BJ (cell line): ENCODE measurements at regions not wholly inside any gene's neighbourhood (a gene's known extent, or its start where the extent isn't known, plus 50 kb on each side); places are given as distances from the start of the nearest gene placed in this dataset.

Experiments used
- CTCF ChIA-PET: fragments of 350-600 bp; formaldehyde crosslinking; extraction: SDS; loops from one replicate; lab custom pipeline; 2021; ENCODE audit warnings: antibody characterized with exemption, inconsistent platforms; lab: Yijun Ruan, JAX
- POLR2A ChIA-PET: fragments of 300-600 bp; sonication (Branson Sonifier 250); formaldehyde crosslinking; extraction: SDS; loops from one replicate; lab custom pipeline; 2021; ENCODE audit warnings: antibody characterized with exemption; lab: Charles Lee
- DNase-seq: peaks from one replicate; pipeline ENCODE4 v3.0.0-alpha.2; 2011; ENCODE audit warnings: low read depth
- H3K27me3 ChIP-seq: 2 replicates; pipeline ENCODE4 v1.6.0; 2011; ENCODE audit warnings: low read length; ENCODE audit not compliant: control insufficient read depth, insufficient read depth
- H3K36me3 ChIP-seq: 2 replicates; pipeline ENCODE4 v1.5.1; 2011; ENCODE audit warnings: low read length; ENCODE audit not compliant: control insufficient read depth, insufficient read depth
- H3K4me3 ChIP-seq: 2 replicates; pipeline ENCODE4 v1.5.1; 2011; ENCODE audit warnings: low read depth, mild to moderate bottlenecking, control low read depth, low read length
- CTCF ChIP-seq: IDR thresholded peaks from 2 replicates; pipeline ENCODE4 v1.5.1; 2011; ENCODE audit warnings: low read depth, mild to moderate bottlenecking, control low read depth, inconsistent platforms, low read length, moderate library complexity; ENCODE audit not compliant: insufficient read depth

GRCh38 chr3:110774496-110775265 is 296.9 kb upstream of the NECTIN3 start:
- no peak for DNase-seq
- no peaks in the 10 kb centered on the region for H3K27me3 ChIP-seq
- no peak overlapping the region for H3K4me3 ChIP-seq
- no peaks in the 10 kb centered on the region for H3K36me3 ChIP-seq
- ChIA-PET POLR2A (no interaction called here), CTCF (no interaction called here)
- no peak for TF ChIP-seq CTCF

- Histone ChIP-seq H3K36me3 (no peaks in the 10 kb centered on the region), H3K4me3 (no peak overlapping the region), H3K27me3 (no peaks in the 10 kb centered on the region)
- ChIA-PET POLR2A (no interaction called here), CTCF (no interaction called here)
- no peak for TF ChIP-seq CTCF
- no peak for DNase-seq
Measured at GRCh38 chr3:110779581-110779980, 292.0 kb upstream of the NECTIN3 start.

DNA sequence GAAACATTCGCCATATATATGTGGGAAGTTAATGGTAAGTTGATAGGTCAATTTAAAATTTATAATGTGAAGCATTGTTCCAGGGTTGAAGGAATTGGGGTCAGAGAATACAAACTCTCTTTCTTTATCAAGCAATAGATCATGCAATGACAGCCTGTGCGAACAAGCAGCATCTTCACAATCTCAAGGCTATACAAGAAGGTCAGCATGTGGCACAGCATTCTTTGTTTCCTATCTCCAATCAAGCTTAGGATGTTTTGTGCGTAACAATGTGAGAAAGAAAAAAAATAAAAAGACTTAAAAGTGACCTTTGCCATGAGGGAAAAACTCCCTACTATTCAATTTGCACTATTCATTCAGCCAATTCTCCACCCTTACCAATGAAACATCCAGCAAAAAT is 288.1 kb upstream of the NECTIN3 start:
- ChIA-PET POLR2A (no interaction called here), CTCF (interaction anchor here (0.6 kb wide), 1 partner anchor 182 kb away, joined by 3 read pairs; no protein-coding TSS in a partner anchor)
- no peaks in the 10 kb centered on the region for H3K27me3 ChIP-seq
- DNase-seq, result no peak
- H3K4me3 ChIP-seq, result no peak overlapping the region
- no peaks in the 10 kb centered on the region for H3K36me3 ChIP-seq
- TF ChIP-seq CTCF, result no peak

- POLR2A ChIA-PET, result no interaction called here
- DNase-seq, result no peak
- TF ChIP-seq CTCF, result no peak
- Histone ChIP-seq H3K27me3 (no peaks in the 10 kb centered on the region), H3K4me3 (no peak overlapping the region), H3K36me3 (no peaks in the 10 kb centered on the region)
- CTCF ChIA-PET, result interaction anchor here (1.2 kb wide), 1 partner anchor 16 kb away, joined by 5 read pairs; no protein-coding TSS in a partner anchor
Measured at GRCh38 chr3:110788794-110789193, 282.8 kb upstream of the NECTIN3 start.

GRCh38 chr3:110789315-110789714 is 282.3 kb upstream of the NECTIN3 start:
- POLR2A ChIA-PET, result interaction anchor here (0.5 to 1.0 kb wide), 2 partner anchors 143 to 221 kb away, joined by 4 read pairs; no protein-coding TSS in a partner anchor
- no peak for TF ChIP-seq CTCF
- Histone ChIP-seq H3K27me3 (no peaks in the 10 kb centered on the region), H3K36me3 (no peaks in the 10 kb centered on the region), H3K4me3 (no peak overlapping the region)
- CTCF ChIA-PET, result interaction anchor here (0.6 to 1.2 kb wide), 2 partner anchors 14 to 15 kb away, joined by 3 to 5 read pairs; no protein-coding TSS in a partner anchor
- peak; percentile 30 for DNase-seq
